GM12873 (cell line): ENCODE measurements at regions not wholly inside any gene's neighbourhood (a gene's known extent, or its start where the extent isn't known, plus 50 kb on each side); places are given as distances from the start of the nearest gene placed in this dataset.

Experiments
- CTCF ChIP-seq: IDR thresholded peaks from 2 replicates; pipeline ENCODE4 v1.5.1; 2012; ENCODE audit warnings: low read depth, mild to moderate bottlenecking, moderate library complexity, low read length, control low read depth; ENCODE audit not compliant: insufficient read depth; ENCODE audit errors: missing control alignments

DNA sequence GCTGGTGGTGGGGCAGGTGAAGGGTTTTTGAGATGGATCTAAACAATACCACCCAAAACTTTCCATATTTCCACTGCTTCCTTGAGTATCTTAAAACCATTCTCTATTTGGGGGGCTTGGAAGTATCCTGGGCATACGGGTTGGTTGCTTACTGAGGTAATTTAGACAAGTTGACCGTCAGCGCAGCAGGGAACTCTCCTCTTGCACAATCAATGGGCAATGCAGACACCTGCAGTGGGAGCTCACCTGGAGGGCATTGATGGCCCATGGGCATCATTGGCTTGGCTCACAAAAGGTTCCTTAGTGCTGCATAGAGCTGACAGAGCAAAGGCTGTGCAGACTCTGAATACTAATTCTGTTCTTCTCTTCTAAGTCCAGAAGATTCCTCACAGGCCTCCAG is 101.5 kb downstream of the EPDR1 start:
- no peak for TF ChIP-seq CTCF

DNA sequence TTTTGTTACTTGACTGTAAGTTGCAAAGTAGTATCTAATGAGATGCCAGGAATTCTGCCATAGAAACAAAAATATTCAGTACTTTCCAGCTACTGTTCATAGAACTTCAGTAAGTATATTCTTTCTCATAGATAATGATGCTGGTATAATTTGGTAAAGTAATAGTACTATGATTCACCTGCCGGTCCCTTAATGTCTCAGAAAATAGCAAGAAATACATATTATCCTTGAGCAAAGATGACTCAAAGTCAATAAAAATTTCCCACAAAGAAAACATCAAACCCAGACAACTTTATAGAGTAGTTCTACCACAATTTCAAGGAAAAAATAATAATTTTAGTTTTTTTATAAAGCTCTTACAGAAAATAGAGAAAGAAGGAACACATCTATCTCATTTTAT is 105.4 kb downstream of the EPDR1 start:
- no peak for TF ChIP-seq CTCF

- TF ChIP-seq CTCF: no peak
Observed at GRCh38 chr7:38027884-38028455, 107.5 kb downstream of the EPDR1 start.

DNA sequence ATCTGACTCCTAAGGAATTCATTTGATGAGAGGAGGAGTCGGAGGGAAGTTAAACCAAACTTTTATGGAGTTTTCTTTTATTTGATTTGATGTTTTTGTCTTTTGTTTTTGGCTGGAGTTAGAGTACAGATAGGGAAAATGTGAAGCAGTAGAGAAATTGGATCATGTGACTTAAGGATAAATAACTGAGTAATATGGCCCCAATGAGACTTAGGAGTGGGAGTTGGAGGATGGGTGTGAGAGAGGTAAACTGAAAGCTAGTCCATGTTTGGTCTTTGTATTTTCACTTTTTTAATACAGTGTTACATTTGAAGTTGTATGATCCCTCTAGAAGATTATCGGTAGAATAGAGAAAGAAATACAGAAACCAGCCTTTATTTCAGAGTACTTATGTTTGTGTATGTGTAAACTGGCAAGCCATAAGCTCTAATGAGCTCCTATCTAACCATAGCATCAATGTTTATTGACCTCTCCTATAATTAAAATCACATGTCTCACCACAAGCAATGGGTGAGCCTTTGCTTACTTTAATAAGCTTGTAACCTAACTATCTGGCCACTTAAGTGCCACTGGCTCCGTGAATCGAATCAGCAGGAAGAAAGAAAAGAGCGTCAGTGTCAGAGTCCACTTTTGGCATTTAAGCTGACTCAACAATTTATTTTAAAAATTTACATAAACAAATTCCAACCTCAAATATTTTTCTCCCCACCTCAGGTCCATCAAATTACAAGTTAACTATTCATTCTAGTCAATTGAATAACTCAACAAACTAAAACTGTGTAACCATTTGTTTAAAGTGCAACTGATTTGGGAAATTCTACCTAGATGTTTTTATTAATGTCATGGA is 113.8 kb downstream of the EPDR1 start:
- TF ChIP-seq CTCF: no peak

GRCh38 chr7:38040831-38041230 is 120.4 kb downstream of the EPDR1 start:
- no peak for TF ChIP-seq CTCF

GRCh38 chr7:38049679-38050078 is 128.4 kb upstream of the STARD3NL start:
- no peak for TF ChIP-seq CTCF

- no peak for TF ChIP-seq CTCF
Observed at GRCh38 chr7:38051311-38051710, 126.7 kb upstream of the STARD3NL start.
